ENCODE measurements at regions not wholly inside any gene's neighbourhood (a gene's known extent, or its start where the extent isn't known, plus 50 kb on each side); places are given as distances from the start of the nearest gene placed in this dataset.

- no peak for DNase-seq (ENCODE audit: low read depth, low spot score)
- TF ChIP-seq MAX (IDR thresholded peaks at IDR 0.05; ENCODE audit: insufficient read depth, insufficient read length), result no peak
- no peak for TF ChIP-seq POLR2AphosphoS5 (IDR thresholded peaks at IDR 0.05; ENCODE audit: insufficient read depth, low read depth, low read length)
- TF ChIP-seq MYC (IDR thresholded peaks at IDR 0.05; ENCODE audit: low read depth, low read length), result no peak
- no peak for TF ChIP-seq CTCF (IDR thresholded peaks at IDR 0.05; ENCODE audit: extremely low read depth in 1 of 2, insufficient read depth in 1 of 2, low read depth in 1 of 2, low read length in 2 of 2)
- no peak for TF ChIP-seq GATA2 (IDR thresholded peaks at IDR 0.05; ENCODE audit: insufficient read depth, insufficient read length, low read depth, low read length)
- TF ChIP-seq EZH2 (IDR thresholded peaks at IDR 0.05; ENCODE audit: borderline replicate concordance, low read depth, low read length, severe bottlenecking), result no peak
These were observed 169.7 kb upstream of the OTX2 start for GRCh38 chr14:56979936-56980335.

More at GRCh38 chr14:56979936-56980335, 169.7 kb upstream of the OTX2 start:
- no peaks in the 10 kb centered on the region for H4K20me1 ChIP-seq (replicated peaks; ENCODE audit: control insufficient read depth, extremely low read depth, insufficient read depth, low read length)
- H3K27me3 ChIP-seq (ENCODE audit: control insufficient read depth in 2 of 2, insufficient read depth in 2 of 2, low read length in 2 of 2), result no peaks in the 10 kb centered on the region
- no peak overlapping the region for H3K4me3 ChIP-seq (replicated peaks in 1 of 3; ENCODE audit: insufficient read depth in 1 of 3, low read depth in 1 of 3, low read length in 3 of 3)
- ChIA-PET POLR2A (no interaction called here), CTCF (interaction anchor here (0.6 kb wide), 1 partner anchor 165 kb away, joined by 3 read pairs; no protein-coding TSS in a partner anchor)
- dilution Hi-C loops (cut with MboI; ENCODE audit: extremely low pct_ligation_motif_present, low sequenced_read_pairs) (no loop called here), intact Hi-C loops (cut with micrococcal nuclease) (no loop called here)
- H3K4me1 ChIP-seq (ENCODE audit: control insufficient read depth, extremely low read depth, insufficient read depth, low read length), result no peaks in the 10 kb centered on the region
- H3K9ac ChIP-seq (replicated peaks; ENCODE audit: extremely low read depth, insufficient read depth, low read length), result no peak overlapping the region
- no peak overlapping the region for H2AFZ ChIP-seq (ENCODE audit: low read depth, low read length)
- H3K4me2 ChIP-seq (ENCODE audit: insufficient read depth, low read length), result no peak overlapping the region
- no peaks in the 10 kb centered on the region for H3K9me3 ChIP-seq (replicated peaks; ENCODE audit: control insufficient read depth, insufficient read depth, low read length)
- no peak overlapping the region for H3K27ac ChIP-seq (ENCODE audit: insufficient read depth, low read depth, low read length)
- H3K36me3 ChIP-seq (ENCODE audit: control insufficient read depth in 2 of 2, extremely low read depth in 1 of 2, insufficient read depth in 2 of 2, low read length in 2 of 2), result no peaks in the 10 kb centered on the region
- no peaks in the 10 kb centered on the region for H3K79me2 ChIP-seq (ENCODE audit: control insufficient read depth, insufficient read depth, low read length)
- no TSS peak for BruUV-seq (replicated peaks)
- no peak for FAIRE-seq
- H3K9me1 ChIP-seq (replicated peaks; ENCODE audit: control insufficient read depth, extremely low read depth, insufficient read depth, low read length), result no peaks in the 10 kb centered on the region
